GM21717 (cell line): ENCODE measurements at regions not wholly inside any gene's neighbourhood (a gene's known extent, or its start where the extent isn't known, plus 50 kb on each side); places are given as distances from the start of the nearest gene placed in this dataset.

Experiments used
- ATAC-seq: cut with Tn5 transposase; IDR thresholded peaks from one replicate; pipeline ENCODE4 v1.9.1; 2021; ENCODE audit warnings: mild to moderate bottlenecking, moderate library complexity; ENCODE audit not compliant: unreplicated experiment

GRCh38 chr3:43783987-43784639, 93.4 kb downstream of the ABHD5 start:
- no peak for ATAC-seq

- ATAC-seq = no peak
These were observed 93.9 kb downstream of the ABHD5 start for GRCh38 chr3:43784640-43785011.

- no peak for ATAC-seq
These were observed 94.8 kb downstream of the ABHD5 start for GRCh38 chr3:43785551-43785950.

- no peak for ATAC-seq
These were observed 95.4 kb downstream of the ABHD5 start for GRCh38 chr3:43786102-43786501.

GRCh38 chr3:43786526-43787305, 96.0 kb downstream of the ABHD5 start:
- ATAC-seq = no peak

- ATAC-seq = no peak
These were observed 96.6 kb downstream of the ABHD5 start for GRCh38 chr3:43787330-43787729.

GRCh38 chr3:43789028-43789427, 98.3 kb downstream of the ABHD5 start:
- ATAC-seq = no peak

GRCh38 chr3:43790060-43790459, 99.3 kb downstream of the ABHD5 start:
- no peak for ATAC-seq

- ATAC-seq = no peak
These were observed 99.7 kb downstream of the ABHD5 start for GRCh38 chr3:43790476-43790875.

GRCh38 chr3:43791246-43791645, 100.5 kb downstream of the ABHD5 start:
- ATAC-seq = no peak

- no peak for ATAC-seq
These were observed 102.2 kb downstream of the ABHD5 start for GRCh38 chr3:43792904-43793303.

GRCh38 chr3:43793648-43794372, 103.1 kb downstream of the ABHD5 start:
- ATAC-seq = no peak

GRCh38 chr3:43794776-43795175, 104.0 kb downstream of the ABHD5 start:
- ATAC-seq = no peak

- no peak for ATAC-seq
These were observed 104.8 kb downstream of the ABHD5 start for GRCh38 chr3:43795491-43795890.

GRCh38 chr3:43796041-43796596, 105.4 kb downstream of the ABHD5 start:
- ATAC-seq = no peak

GRCh38 chr3:43797794-43798193, 107.1 kb downstream of the ABHD5 start:
- ATAC-seq = no peak

- no peak for ATAC-seq
These were observed 120.1 kb downstream of the ABHD5 start for GRCh38 chr3:43810797-43811196.

- no peak for ATAC-seq
These were observed 123.7 kb downstream of the ABHD5 start for GRCh38 chr3:43814461-43814860.

- no peak for ATAC-seq
These were observed 125.6 kb downstream of the ABHD5 start for GRCh38 chr3:43816372-43816771.

GRCh38 chr3:43817064-43817463, 126.3 kb downstream of the ABHD5 start:
- ATAC-seq = no peak

- no peak for ATAC-seq
These were observed 127.1 kb downstream of the ABHD5 start for GRCh38 chr3:43817825-43818224.

GRCh38 chr3:43818229-43818628, 127.5 kb downstream of the ABHD5 start:
- ATAC-seq = no peak
